ELR (cell line): ENCODE measurements at regions not wholly inside any gene's neighbourhood (a gene's known extent, or its start where the extent isn't known, plus 50 kb on each side); places are given as distances from the start of the nearest gene placed in this dataset.

Experiments used
- DNase-seq: peaks from one replicate; pipeline ENCODE4 v3.0.0-alpha.2; 2015; ENCODE audit warnings: low read depth

GRCh38 chr20:62527781-62528180, 52.0 kb upstream of the GATA5 start:
- DNase-seq, result no peak

- DNase-seq, result no peak
Observed at GRCh38 chr20:62528983-62529891, 53.4 kb upstream of the GATA5 start.

- DNase-seq, result no peak
Observed at GRCh38 chr20:62529896-62530642, 54.3 kb upstream of the GATA5 start.

- DNase-seq, result no peak
Observed at GRCh38 chr20:62530643-62531032, 54.8 kb upstream of the GATA5 start.

DNA sequence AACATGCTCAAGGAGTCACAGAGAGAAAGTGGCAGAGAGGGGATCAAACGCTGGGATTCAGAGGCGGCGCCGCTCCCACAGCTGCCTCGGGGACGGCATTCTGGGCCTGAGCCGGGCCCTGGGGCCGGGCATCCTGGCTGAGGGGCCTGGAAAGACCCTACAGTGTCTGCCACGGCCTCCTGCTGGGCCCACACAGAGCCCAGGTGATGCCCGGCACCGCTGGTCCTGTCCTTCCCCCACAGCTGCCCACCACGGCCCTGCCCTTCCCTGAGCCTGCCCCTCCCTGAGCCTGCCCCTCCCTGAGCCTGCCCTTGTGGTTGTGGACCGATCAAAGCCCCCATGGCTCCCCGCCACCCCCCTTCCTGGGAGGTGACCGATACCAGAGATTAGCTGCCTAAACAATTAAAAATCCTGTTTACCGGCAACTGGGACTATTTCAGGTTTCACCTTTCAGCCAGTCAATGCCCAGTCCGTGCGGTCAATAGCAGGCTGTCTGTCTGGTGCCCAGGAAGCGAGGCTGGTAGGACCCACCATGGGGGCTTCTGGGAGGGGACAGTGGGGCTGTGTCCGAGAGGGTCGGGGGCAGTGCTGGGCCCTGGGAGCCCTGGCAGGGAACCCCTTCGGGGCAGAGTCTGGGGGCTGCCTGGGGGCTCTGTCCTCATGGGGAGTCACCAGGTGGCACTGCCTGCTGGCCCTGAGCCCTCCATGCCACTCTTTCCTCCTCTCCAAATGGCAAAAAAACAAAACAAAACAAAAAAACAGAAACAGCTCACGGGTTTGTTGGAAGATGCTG, 55.4 kb upstream of the GATA5 start:
- no peak for DNase-seq

DNA sequence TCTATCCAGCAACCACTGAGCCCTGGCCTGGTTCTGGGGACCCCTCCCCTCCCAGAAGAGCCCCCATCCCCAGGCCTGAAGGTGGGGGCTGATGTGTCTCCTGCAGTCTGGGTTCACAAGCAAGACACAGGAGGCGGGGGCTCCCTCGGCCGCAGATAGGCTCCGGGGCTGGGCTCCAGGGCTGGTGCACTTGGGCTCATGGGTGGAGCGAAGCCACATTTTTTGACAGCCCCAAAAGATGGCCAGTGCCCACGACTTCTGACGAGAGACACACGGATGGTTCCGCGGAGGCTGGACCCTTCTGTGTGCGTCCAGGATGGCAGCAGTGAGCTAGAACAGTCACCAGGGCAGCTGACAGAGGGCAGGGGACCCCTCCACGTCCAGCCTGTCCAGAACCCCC, 57.1 kb upstream of the GATA5 start:
- no peak for DNase-seq

DNA sequence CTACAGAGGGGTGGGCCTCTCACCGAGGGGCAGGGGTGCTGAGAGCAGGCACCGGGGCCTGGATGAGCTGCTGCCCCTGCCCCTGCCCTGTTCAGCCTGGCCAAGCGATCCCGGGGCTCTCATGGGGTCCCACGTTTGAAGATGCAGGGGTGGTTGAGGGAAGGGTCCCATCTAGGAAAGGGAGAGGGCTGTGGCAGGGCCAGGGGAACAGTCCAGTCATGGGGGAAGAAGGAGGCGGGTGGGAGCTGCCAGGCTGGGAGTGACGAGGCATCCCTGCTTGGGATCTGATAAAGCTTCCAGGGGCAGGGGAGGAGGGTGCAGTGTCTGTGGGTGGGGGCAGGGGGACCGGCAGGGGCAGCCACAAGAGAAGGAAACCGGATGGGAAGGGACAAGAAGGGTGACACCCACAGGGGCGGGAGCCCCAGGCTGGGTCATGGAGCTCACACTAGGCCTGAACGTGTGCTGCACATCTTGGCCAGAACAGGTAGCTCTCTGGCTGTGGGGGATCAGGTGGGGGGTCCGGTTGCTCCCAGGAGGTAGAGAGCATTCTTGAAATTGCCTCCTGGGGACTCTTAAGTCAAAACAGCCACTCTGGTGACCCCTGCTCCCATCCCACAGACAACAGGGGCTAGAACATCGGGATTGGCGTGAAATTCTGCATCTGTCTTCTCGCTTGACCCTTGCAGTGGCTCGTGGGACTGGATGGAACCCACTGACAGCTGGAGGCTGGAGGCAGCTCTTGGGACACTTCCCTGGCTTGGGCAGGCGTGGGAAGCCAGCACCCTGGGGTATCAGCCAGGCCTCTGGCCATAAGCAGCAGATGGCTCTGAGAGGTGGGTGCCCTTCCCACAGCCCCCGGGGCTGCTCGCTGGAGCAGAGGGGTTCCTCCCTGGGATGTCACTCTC, 58.0 kb upstream of the GATA5 start:
- no peak for DNase-seq

- no peak for DNase-seq
Observed at GRCh38 chr20:62534526-62535221, 58.9 kb upstream of the GATA5 start.

DNA sequence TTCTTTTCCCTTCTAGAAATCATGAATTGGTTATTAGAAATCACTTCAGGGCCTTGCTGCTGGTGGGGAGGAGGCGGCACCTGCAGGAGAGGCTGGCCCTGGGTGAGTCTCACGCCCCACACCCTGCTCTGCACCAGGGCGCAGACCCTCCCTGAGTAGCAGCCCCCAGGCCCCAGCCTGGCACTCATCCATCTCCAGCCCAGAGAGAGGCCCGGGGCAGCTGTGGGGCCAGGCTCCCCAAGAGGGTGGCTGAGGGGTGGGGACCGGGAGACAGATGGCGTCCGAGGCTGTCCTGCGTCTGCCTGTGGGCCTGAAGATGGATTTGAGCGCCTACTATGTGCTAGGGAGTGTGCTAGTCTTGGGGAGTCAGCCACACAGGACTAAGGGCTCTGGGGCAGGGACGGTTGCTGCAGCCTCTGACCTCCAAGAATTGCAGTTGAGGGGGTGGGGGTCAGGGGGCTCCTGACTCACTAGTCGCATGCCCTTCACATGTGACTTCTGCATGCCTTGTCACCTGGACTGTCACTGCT, 59.6 kb upstream of the GATA5 start:
- no peak for DNase-seq

- no peak for DNase-seq
Observed at GRCh38 chr20:62535964-62536363, 60.2 kb upstream of the GATA5 start.

- DNase-seq, result peak; percentile 16
Observed at GRCh38 chr20:62536871-62537401, 61.1 kb upstream of the GATA5 start.

- no peak for DNase-seq
Observed at GRCh38 chr20:62537649-62538292, 62.0 kb upstream of the GATA5 start.

GRCh38 chr20:62539198-62540045, 63.6 kb upstream of the GATA5 start:
- no peak for DNase-seq

- DNase-seq, result no peak
Observed at GRCh38 chr20:62540504-62540903, 64.7 kb upstream of the GATA5 start.

GRCh38 chr20:62542862-62543261, 67.1 kb upstream of the GATA5 start:
- no peak for DNase-seq

GRCh38 chr20:62543470-62544302, 67.9 kb upstream of the GATA5 start:
- no peak for DNase-seq

GRCh38 chr20:62544505-62545055, 68.8 kb upstream of the GATA5 start:
- no peak for DNase-seq

DNA sequence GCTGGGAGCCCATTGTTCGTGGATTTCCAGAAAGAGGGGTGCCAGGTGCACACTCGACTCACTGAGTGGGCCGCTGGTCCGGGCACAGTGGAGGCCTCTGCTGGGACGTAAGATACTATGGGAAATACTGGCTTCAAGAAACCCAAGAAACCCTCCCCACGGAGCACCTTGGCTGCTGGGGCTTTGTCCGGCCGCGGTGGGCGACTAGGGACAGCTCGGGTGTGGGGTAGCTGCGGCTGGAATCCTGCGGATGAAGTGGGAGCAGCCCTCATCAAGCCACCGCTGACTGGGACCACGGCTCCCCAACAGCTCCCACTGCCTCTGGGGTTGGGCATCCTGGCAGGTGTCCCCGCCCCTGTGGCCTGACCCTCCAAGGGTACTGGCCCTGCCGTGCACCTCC, 69.5 kb upstream of the GATA5 start:
- DNase-seq, result no peak
